Transverse colon (tissue), 4 donors: ENCODE measurements at regions not wholly inside any gene's neighbourhood (a gene's known extent, or its start where the extent isn't known, plus 50 kb on each side); places are given as distances from the start of the nearest gene placed in this dataset.

Source experiments
- DNase-seq: peaks from one replicate; pipeline ENCODE4 v3.0.0-alpha.2; 2019
- H3K27ac ChIP-seq, 4 donors: fragments of 200-600 bp; sonication (generic); 2 replicates each; pipeline ENCODE4 v1.5.1; 2016 to 2018; ENCODE audit warnings: inconsistent platforms in 4 of 4
- H3K27me3 ChIP-seq: fragments of 200-600 bp; sonication (generic); 2 replicates; pipeline ENCODE4 v1.5.1; 2017; ENCODE audit warnings: inconsistent platforms
- H3K36me3 ChIP-seq, 4 donors: fragments of 200-600 bp; sonication (generic); 2 replicates each; pipeline ENCODE4 v1.5.1; 2017 to 2019; ENCODE audit warnings: inconsistent platforms in 4 of 4
- H3K4me1 ChIP-seq, 4 donors: fragments of 200-600 bp; sonication (generic); 2 replicates each; pipeline ENCODE4 v1.5.1; 2017 to 2020; ENCODE audit warnings: inconsistent platforms in 4 of 4
- H3K4me3 ChIP-seq, 4 donors: fragments of 200-600 bp; sonication (generic); 1 replicate in 1 of 4; 2 replicates in 3 of 4; pipeline versions ENCODE4 v1.5.1 to v1.6.1; 2017 to 2019; ENCODE audit warnings: inconsistent platforms in 4 of 4
- H3K9me3 ChIP-seq, 2 donors: fragments of 200-600 bp; sonication (generic); 2 replicates each; pipeline ENCODE4 v1.5.1; 2017 to 2019; ENCODE audit warnings: inconsistent platforms in 2 of 2
- CTCF ChIP-seq, 5 experiments: fragments of 200-600 bp in 3 of 5; fragments of 450-650 bp in 2 of 5; sonication (generic) in 3 of 5; IDR thresholded peaks; 1 replicate in 2 of 5; 2 replicates in 3 of 5; pipeline ENCODE4 v1.5.1; 2016 to 2017; ENCODE audit warnings: antibody characterized with exemption in 5 of 5, inconsistent platforms in 3 of 5, mild to moderate bottlenecking in 2 of 5, moderate library complexity in 1 of 5
- EP300 ChIP-seq: sonication (generic); formaldehyde crosslinking; IDR thresholded peaks from one replicate; pipeline ENCODE4 v1.6.1; 2017; ENCODE audit warnings: antibody characterized with exemption, low read depth
- POLR2A ChIP-seq: fragments of 450-650 bp; IDR thresholded peaks from one replicate; pipeline ENCODE4 v1.6.1; 2016; ENCODE audit warnings: antibody characterized with exemption, mild to moderate bottlenecking, moderate library complexity
- POLR2AphosphoS5 ChIP-seq, 3 donors: sonication (generic); formaldehyde crosslinking; IDR thresholded peaks; one replicate each; pipeline ENCODE4 v1.6.1; 2016; ENCODE audit warnings: antibody characterized with exemption in 3 of 3
- WGBS, 2 donors: methylation state at CpG; one replicate each; pipeline ENCODE4 v1.1.5; 2018; ENCODE audit warnings: low coverage in 1 of 2; 5-methylcytosine and 5-hydroxymethylcytosine counted together
- in situ Hi-C, 4 donors: fragments of 200-750 bp; cut with MboI; loops; one replicate each; pipeline versions ENCODE4 v1.15.0 to v1.15.1; 2017; ENCODE audit warnings: low sequenced_read_pairs in 3 of 4, low pct_ligation_motif_present in 1 of 4, low pct_unique_long_range_greater_than_20kb in 1 of 4
- intact Hi-C: fragments of 100-400 bp; cut with DNase I; formaldehyde crosslinking; loops from one replicate; pipeline ENCODE4 v1.15.1; 2023; ENCODE audit warnings: low total_unique reads

- in situ Hi-C loops: no loop called here
- Histone ChIP-seq H3K27me3 (no peaks in the 10 kb centered on the region), H3K9me3 (peaks cover 8 to 13% of the 10 kb centered on the region in 2 donors), H3K4me3 (no peak overlapping the region), H3K27ac (no peak overlapping the region), H3K36me3 (no peaks in the 10 kb centered on the region), H3K4me1 (no peaks in the 10 kb centered on the region)
- 79 to 93% methylated on average over 2 to 4 of the region's 4 CpGs for WGBS, 2 donors
- no peak for DNase-seq
- intact Hi-C loops: no loop called here
- peak in 1 of 5 experiments; percentile 34 for TF ChIP-seq CTCF (IDR thresholded peaks at IDR 0.05)
- TF ChIP-seq POLR2AphosphoS5 (IDR thresholded peaks at IDR 0.05): no peak
Observed at GRCh38 chr20:40532103-40532502, 156.9 kb downstream of the MAFB start.

- no peaks in the 10 kb centered on the region for H3K36me3 ChIP-seq
- in situ Hi-C loops: no loop called here
- no peaks in the 10 kb centered on the region for H3K27me3 ChIP-seq
- no peak overlapping the region for H3K4me3 ChIP-seq
- intact Hi-C loops: no loop called here
- H3K9me3 ChIP-seq: peaks cover 0 to 4% of the 10 kb centered on the region in 2 donors
- no peaks in the 10 kb centered on the region for H3K4me1 ChIP-seq
- WGBS, 2 donors: 40 to 68% methylated on average over 4 of the region's 4 CpGs
- TF ChIP-seq POLR2AphosphoS5 (IDR thresholded peaks at IDR 0.05) (no peak), CTCF (IDR thresholded peaks at IDR 0.05) (no peak), EP300 (no peak), POLR2A (no peak)
- H3K27ac ChIP-seq: no peak overlapping the region
- no peak for DNase-seq
Observed at GRCh38 chr20:40525351-40525750, 163.7 kb downstream of the MAFB start.

- no peak overlapping the region for H3K27ac ChIP-seq
- in situ Hi-C loops: no loop called here
- H3K36me3 ChIP-seq: no peaks in the 10 kb centered on the region
- H3K27me3 ChIP-seq: no peaks in the 10 kb centered on the region
- TF ChIP-seq POLR2A (no peak), CTCF (IDR thresholded peaks at IDR 0.05) (no peak), EP300 (no peak), POLR2AphosphoS5 (IDR thresholded peaks at IDR 0.05) (no peak)
- peaks cover 0 to 4% of the 10 kb centered on the region in 2 donors for H3K9me3 ChIP-seq
- no peaks in the 10 kb centered on the region for H3K4me1 ChIP-seq
- no peak for DNase-seq
- WGBS, 2 donors: 33 to 97% methylated on average over 1 to 2 of the region's 2 CpGs
- H3K4me3 ChIP-seq: no peak overlapping the region
- intact Hi-C loops: no loop called here
Observed at GRCh38 chr20:40524071-40524470, 165.0 kb downstream of the MAFB start.

- no peak overlapping the region for H3K27ac ChIP-seq
- 57 to 85% methylated on average over 1 of the region's 1 CpG for WGBS, 2 donors
- no peaks in the 10 kb centered on the region for H3K27me3 ChIP-seq
- intact Hi-C loops (no loop called here), in situ Hi-C loops (no loop called here)
- H3K4me3 ChIP-seq: no peak overlapping the region
- no peak for TF ChIP-seq POLR2AphosphoS5 (IDR thresholded peaks at IDR 0.05)
- no peak for TF ChIP-seq CTCF (IDR thresholded peaks at IDR 0.05)
- no peak for TF ChIP-seq POLR2A
- TF ChIP-seq EP300: no peak
- H3K4me1 ChIP-seq: no peaks in the 10 kb centered on the region
- no peaks in the 10 kb centered on the region for H3K36me3 ChIP-seq
- H3K9me3 ChIP-seq: peaks cover 0 to 4% of the 10 kb centered on the region in 2 donors
- no peak for DNase-seq
Observed at GRCh38 chr20:40522405-40522804, 166.6 kb downstream of the MAFB start.
